ENCODE measurements at regions not wholly inside any gene's neighbourhood (a gene's known extent, or its start where the extent isn't known, plus 50 kb on each side); places are given as distances from the start of the nearest gene placed in this dataset.

DNA sequence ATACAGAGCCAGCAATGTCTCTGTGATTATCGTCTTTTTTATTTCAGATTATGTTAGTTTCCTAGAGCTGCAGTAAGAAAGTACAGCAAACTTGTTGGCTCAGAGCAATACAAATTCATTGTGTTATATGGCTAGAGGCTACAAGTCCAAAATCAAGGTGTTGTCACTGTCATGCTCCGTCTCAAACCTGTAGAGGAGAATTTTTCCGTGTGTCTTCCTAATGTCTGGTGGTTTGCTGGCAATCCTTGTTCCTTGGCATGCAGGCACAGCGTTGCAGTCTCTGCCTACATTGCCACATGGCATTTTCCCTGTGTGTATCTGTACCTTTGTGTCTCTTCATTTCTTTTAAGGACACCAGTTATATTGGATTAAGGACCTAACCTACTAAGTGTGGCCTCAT is 244.4 kb downstream of the LRRIQ3 start:
- POLR2A ChIA-PET: no interaction called here
- Histone ChIP-seq H3K4me3 (ENCODE audit: control insufficient read depth in 1 of 7, extremely low read depth in 1 of 7, insufficient read depth in 4 of 7, low read depth in 2 of 7, low read length in 6 of 7) (no peak overlapping the region), H3K9me3 (ENCODE audit: control extremely low read depth in 1 of 5, control insufficient read depth in 4 of 5, insufficient read depth in 2 of 5, low read depth in 1 of 5, low read length in 4 of 5) (no peaks in the 10 kb centered on the region), H3K27me3 (replicated peaks in 2 of 5; ENCODE audit: control insufficient read depth in 4 of 5, insufficient read depth in 5 of 5, low read length in 4 of 5) (no peaks in the 10 kb centered on the region), H3K27ac (ENCODE audit: insufficient read depth in 1 of 2, low read depth in 1 of 2, low read length in 2 of 2, poor library complexity in 1 of 2, severe bottlenecking in 2 of 2) (no peak overlapping the region), H3K36me3 (ENCODE audit: control insufficient read depth in 4 of 4, insufficient read depth in 4 of 4, low read length in 3 of 4) (no peaks in the 10 kb centered on the region), H3K4me1 (ENCODE audit: control extremely low read depth in 1 of 4, control insufficient read depth in 4 of 4, insufficient read depth in 4 of 4, low read length in 3 of 4) (no peaks in the 10 kb centered on the region)
- 100% methylated on average over 4 of the region's 4 CpGs for WGBS (ENCODE audit: insufficient coverage)
- CTCF ChIA-PET: no interaction called here
- no peak for DNase-seq

DNA sequence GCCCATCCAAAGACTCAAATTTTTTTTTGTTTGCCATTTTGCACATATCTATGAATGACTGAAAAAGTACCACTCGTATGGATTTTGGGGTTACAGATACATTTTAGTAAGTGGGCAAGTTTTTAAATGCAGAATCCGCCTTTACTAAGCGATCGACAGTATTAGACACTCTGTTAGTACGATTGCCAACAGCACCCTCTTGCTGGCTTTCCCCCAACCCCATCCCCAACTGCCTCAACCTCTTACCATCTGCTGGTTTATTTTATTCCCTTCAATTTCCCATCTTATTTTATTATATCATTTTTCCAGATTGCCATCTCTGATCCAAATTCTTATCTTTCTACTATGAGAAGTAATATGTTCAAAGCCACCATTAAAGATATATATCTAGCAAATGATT is 244.8 kb downstream of the LRRIQ3 start:
- CTCF ChIA-PET: no interaction called here
- POLR2A ChIA-PET: no interaction called here
- H3K4me1 ChIP-seq (ENCODE audit: control extremely low read depth in 1 of 4, control insufficient read depth in 4 of 4, insufficient read depth in 4 of 4, low read length in 3 of 4): no peaks in the 10 kb centered on the region
- H3K36me3 ChIP-seq (ENCODE audit: control insufficient read depth in 4 of 4, insufficient read depth in 4 of 4, low read length in 3 of 4): no peaks in the 10 kb centered on the region
- H3K9me3 ChIP-seq (ENCODE audit: control extremely low read depth in 1 of 5, control insufficient read depth in 4 of 5, insufficient read depth in 2 of 5, low read depth in 1 of 5, low read length in 4 of 5): no peaks in the 10 kb centered on the region
- H3K27ac ChIP-seq (ENCODE audit: insufficient read depth in 1 of 2, low read depth in 1 of 2, low read length in 2 of 2, poor library complexity in 1 of 2, severe bottlenecking in 2 of 2): no peak overlapping the region
- no peak overlapping the region for H3K4me3 ChIP-seq (ENCODE audit: control insufficient read depth in 1 of 7, extremely low read depth in 1 of 7, insufficient read depth in 4 of 7, low read depth in 2 of 7, low read length in 6 of 7)
- DNase-seq: no peak
- 100% methylated on average over 4 of the region's 5 CpGs for WGBS (ENCODE audit: insufficient coverage)
- no peaks in the 10 kb centered on the region for H3K27me3 ChIP-seq (replicated peaks in 2 of 5; ENCODE audit: control insufficient read depth in 4 of 5, insufficient read depth in 5 of 5, low read length in 4 of 5)

DNA sequence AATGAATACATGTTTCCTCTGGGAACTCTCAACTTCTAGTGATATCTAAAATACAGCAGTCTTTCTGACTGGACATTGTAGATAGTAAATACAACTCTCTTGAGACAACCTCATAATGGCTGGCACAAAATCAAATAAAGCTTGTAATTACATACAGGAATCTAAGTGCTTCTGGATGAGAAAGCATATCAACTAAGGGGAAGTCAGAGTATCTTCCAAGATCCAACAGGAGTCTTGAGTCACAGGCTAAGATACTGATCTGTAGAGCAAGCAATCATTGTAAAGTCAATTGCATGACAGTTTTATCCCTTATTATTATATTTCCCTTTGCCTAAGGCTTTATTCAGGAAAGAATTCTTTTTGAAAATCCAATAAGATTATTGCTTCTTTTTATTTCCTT is 249.9 kb downstream of the LRRIQ3 start:
- no peaks in the 10 kb centered on the region for H3K4me1 ChIP-seq (ENCODE audit: control extremely low read depth in 1 of 4, control insufficient read depth in 4 of 4, insufficient read depth in 4 of 4, low read length in 3 of 4)
- no peak overlapping the region for H3K4me3 ChIP-seq (ENCODE audit: control insufficient read depth in 1 of 7, extremely low read depth in 1 of 7, insufficient read depth in 4 of 7, low read depth in 2 of 7, low read length in 6 of 7)
- H3K27me3 ChIP-seq (replicated peaks in 2 of 5; ENCODE audit: control insufficient read depth in 4 of 5, insufficient read depth in 5 of 5, low read length in 4 of 5): no peaks in the 10 kb centered on the region
- POLR2A ChIA-PET: no interaction called here
- CTCF ChIA-PET: interaction anchor here (0.6 kb wide), 1 partner anchor 1684 kb away, joined by 3 read pairs; no protein-coding TSS in a partner anchor
- H3K36me3 ChIP-seq (ENCODE audit: control insufficient read depth in 4 of 4, insufficient read depth in 4 of 4, low read length in 3 of 4): no peaks in the 10 kb centered on the region
- H3K9me3 ChIP-seq (ENCODE audit: control extremely low read depth in 1 of 5, control insufficient read depth in 4 of 5, insufficient read depth in 2 of 5, low read depth in 1 of 5, low read length in 4 of 5): no peaks in the 10 kb centered on the region
- no peak overlapping the region for H3K27ac ChIP-seq (ENCODE audit: insufficient read depth in 1 of 2, low read depth in 1 of 2, low read length in 2 of 2, poor library complexity in 1 of 2, severe bottlenecking in 2 of 2)
- DNase-seq: no peak

DNA sequence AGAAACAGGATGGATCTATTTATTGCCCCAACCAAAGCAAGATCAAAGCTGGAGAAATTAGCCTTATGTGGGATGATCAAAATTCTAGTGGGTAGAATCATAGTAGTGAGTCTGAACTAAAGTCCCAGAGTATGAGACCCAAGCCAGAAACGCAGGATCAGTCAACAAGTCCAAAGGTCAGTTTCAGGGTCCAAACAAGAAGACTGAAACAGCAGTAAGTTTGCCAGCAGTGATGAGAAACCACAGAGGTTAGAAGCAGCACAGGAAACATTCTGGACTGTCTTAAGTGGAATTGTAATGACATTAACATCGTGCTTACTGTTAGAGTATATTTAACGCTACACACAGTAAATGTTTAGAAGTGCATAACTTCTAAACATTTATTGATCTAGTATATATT is 251.0 kb downstream of the LRRIQ3 start:
- CTCF ChIA-PET: no interaction called here
- Histone ChIP-seq H3K27me3 (replicated peaks in 2 of 5; ENCODE audit: control insufficient read depth in 4 of 5, insufficient read depth in 5 of 5, low read length in 4 of 5) (no peaks in the 10 kb centered on the region), H3K36me3 (ENCODE audit: control insufficient read depth in 4 of 4, insufficient read depth in 4 of 4, low read length in 3 of 4) (no peaks in the 10 kb centered on the region), H3K4me3 (ENCODE audit: control insufficient read depth in 1 of 7, extremely low read depth in 1 of 7, insufficient read depth in 4 of 7, low read depth in 2 of 7, low read length in 6 of 7) (no peak overlapping the region), H3K4me1 (ENCODE audit: control extremely low read depth in 1 of 4, control insufficient read depth in 4 of 4, insufficient read depth in 4 of 4, low read length in 3 of 4) (no peaks in the 10 kb centered on the region), H3K9me3 (ENCODE audit: control extremely low read depth in 1 of 5, control insufficient read depth in 4 of 5, insufficient read depth in 2 of 5, low read depth in 1 of 5, low read length in 4 of 5) (no peaks in the 10 kb centered on the region), H3K27ac (ENCODE audit: insufficient read depth in 1 of 2, low read depth in 1 of 2, low read length in 2 of 2, poor library complexity in 1 of 2, severe bottlenecking in 2 of 2) (no peak overlapping the region)
- POLR2A ChIA-PET: no interaction called here
- DNase-seq: no peak
- WGBS (ENCODE audit: insufficient coverage): 100% methylated on average over 1 of the region's 3 CpGs

DNA sequence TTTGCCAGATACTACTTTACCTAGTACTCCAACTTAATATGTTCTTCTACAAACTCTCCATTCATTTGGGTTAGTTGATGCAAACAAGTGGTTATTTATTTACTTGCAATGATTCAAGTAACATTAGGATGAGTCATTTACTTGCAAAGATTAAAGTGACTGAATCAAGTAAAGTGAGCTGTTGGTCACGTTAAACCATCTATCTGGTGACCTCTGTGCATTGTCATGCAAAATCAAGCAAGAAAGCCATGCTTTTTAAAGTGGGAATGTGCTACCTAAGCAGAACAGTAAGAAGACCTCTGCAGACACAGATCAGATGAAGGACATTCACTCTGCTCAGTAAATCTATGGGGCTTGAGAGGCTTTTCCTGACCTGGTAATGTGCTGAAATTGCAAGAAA is 254.7 kb downstream of the LRRIQ3 start:
- CTCF ChIA-PET: no interaction called here
- no peak overlapping the region for H3K4me3 ChIP-seq (ENCODE audit: control insufficient read depth in 1 of 7, extremely low read depth in 1 of 7, insufficient read depth in 4 of 7, low read depth in 2 of 7, low read length in 6 of 7)
- H3K9me3 ChIP-seq (ENCODE audit: control extremely low read depth in 1 of 5, control insufficient read depth in 4 of 5, insufficient read depth in 2 of 5, low read depth in 1 of 5, low read length in 4 of 5): no peaks in the 10 kb centered on the region
- no peak for DNase-seq
- H3K27ac ChIP-seq (ENCODE audit: insufficient read depth in 1 of 2, low read depth in 1 of 2, low read length in 2 of 2, poor library complexity in 1 of 2, severe bottlenecking in 2 of 2): no peak overlapping the region
- H3K36me3 ChIP-seq (ENCODE audit: control insufficient read depth in 4 of 4, insufficient read depth in 4 of 4, low read length in 3 of 4): no peaks in the 10 kb centered on the region
- POLR2A ChIA-PET: no interaction called here
- no peaks in the 10 kb centered on the region for H3K4me1 ChIP-seq (ENCODE audit: control extremely low read depth in 1 of 4, control insufficient read depth in 4 of 4, insufficient read depth in 4 of 4, low read length in 3 of 4)
- no peaks in the 10 kb centered on the region for H3K27me3 ChIP-seq (replicated peaks in 2 of 5; ENCODE audit: control insufficient read depth in 4 of 5, insufficient read depth in 5 of 5, low read length in 4 of 5)
- WGBS (ENCODE audit: insufficient coverage): 17% methylated on average over 1 of the region's 1 CpG

DNA sequence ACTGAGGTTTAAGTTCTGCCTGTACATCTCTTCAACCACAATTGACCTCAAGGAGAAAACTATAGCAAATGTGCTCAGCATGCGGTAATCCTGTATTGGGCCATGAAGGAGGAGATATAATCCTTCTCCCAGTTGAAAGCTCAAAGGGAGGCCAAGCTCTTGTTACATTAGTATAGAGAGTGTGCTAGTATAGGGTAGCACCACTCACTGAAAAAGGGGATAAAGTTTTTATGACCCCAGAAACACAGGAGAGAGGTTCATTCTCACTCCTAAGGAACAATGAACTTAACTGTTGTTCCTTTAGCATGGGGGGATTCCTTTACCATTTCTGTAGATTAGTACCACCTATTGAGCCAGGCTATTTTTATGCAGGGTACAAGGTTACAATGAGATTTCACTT is 267.7 kb downstream of the LRRIQ3 start:
- no peaks in the 10 kb centered on the region for H3K27me3 ChIP-seq (replicated peaks in 2 of 5; ENCODE audit: control insufficient read depth in 4 of 5, insufficient read depth in 5 of 5, low read length in 4 of 5)
- ChIA-PET POLR2A (no interaction called here), CTCF (no interaction called here)
- H3K4me1 ChIP-seq (ENCODE audit: control extremely low read depth in 1 of 4, control insufficient read depth in 4 of 4, insufficient read depth in 4 of 4, low read length in 3 of 4): no peaks in the 10 kb centered on the region
- H3K27ac ChIP-seq (ENCODE audit: insufficient read depth in 1 of 2, low read depth in 1 of 2, low read length in 2 of 2, poor library complexity in 1 of 2, severe bottlenecking in 2 of 2): no peak overlapping the region
- no peak overlapping the region for H3K4me3 ChIP-seq (ENCODE audit: control insufficient read depth in 1 of 7, extremely low read depth in 1 of 7, insufficient read depth in 4 of 7, low read depth in 2 of 7, low read length in 6 of 7)
- no CpG with 5 or more reads among the region's 1 CpG for WGBS (ENCODE audit: insufficient coverage)
- H3K36me3 ChIP-seq (ENCODE audit: control insufficient read depth in 4 of 4, insufficient read depth in 4 of 4, low read length in 3 of 4): no peaks in the 10 kb centered on the region
- no peaks in the 10 kb centered on the region for H3K9me3 ChIP-seq (ENCODE audit: control extremely low read depth in 1 of 5, control insufficient read depth in 4 of 5, insufficient read depth in 2 of 5, low read depth in 1 of 5, low read length in 4 of 5)
- DNase-seq: no peak

DNA sequence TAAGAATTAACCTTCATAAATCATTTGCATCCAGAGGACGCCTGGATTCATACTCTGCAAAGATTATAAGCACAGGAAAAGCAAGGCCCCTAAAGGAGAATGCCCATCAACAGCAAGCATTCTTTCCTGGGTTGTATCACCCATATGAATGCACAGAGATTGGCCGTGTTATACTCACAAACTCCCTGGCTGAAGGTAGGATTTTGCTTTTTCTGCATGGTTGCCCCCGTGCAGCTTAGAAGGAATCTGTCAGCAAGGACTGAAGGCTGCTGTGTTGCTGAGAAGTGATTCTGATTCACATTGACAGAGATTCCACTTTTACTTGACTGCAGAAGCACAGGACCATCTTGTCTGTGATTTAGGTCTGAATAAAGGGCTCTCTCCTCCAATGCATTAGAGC is 283.0 kb downstream of the LRRIQ3 start:
- ChIA-PET POLR2A (no interaction called here), CTCF (no interaction called here)
- H3K4me1 ChIP-seq (ENCODE audit: control extremely low read depth in 1 of 4, control insufficient read depth in 4 of 4, insufficient read depth in 4 of 4, low read length in 3 of 4): no peaks in the 10 kb centered on the region
- no peak for DNase-seq
- 68% methylated on average over 2 of the region's 3 CpGs for WGBS (ENCODE audit: insufficient coverage)
- H3K4me3 ChIP-seq (ENCODE audit: control insufficient read depth in 1 of 7, extremely low read depth in 1 of 7, insufficient read depth in 4 of 7, low read depth in 2 of 7, low read length in 6 of 7): no peak overlapping the region
- H3K9me3 ChIP-seq (ENCODE audit: control extremely low read depth in 1 of 5, control insufficient read depth in 4 of 5, insufficient read depth in 2 of 5, low read depth in 1 of 5, low read length in 4 of 5): peaks cover 0 to 5% (median 0%) of the 10 kb centered on the region in 5 experiments
- no peaks in the 10 kb centered on the region for H3K36me3 ChIP-seq (ENCODE audit: control insufficient read depth in 4 of 4, insufficient read depth in 4 of 4, low read length in 3 of 4)
- no peaks in the 10 kb centered on the region for H3K27me3 ChIP-seq (replicated peaks in 2 of 5; ENCODE audit: control insufficient read depth in 4 of 5, insufficient read depth in 5 of 5, low read length in 4 of 5)
- no peak overlapping the region for H3K27ac ChIP-seq (ENCODE audit: insufficient read depth in 1 of 2, low read depth in 1 of 2, low read length in 2 of 2, poor library complexity in 1 of 2, severe bottlenecking in 2 of 2)

DNA sequence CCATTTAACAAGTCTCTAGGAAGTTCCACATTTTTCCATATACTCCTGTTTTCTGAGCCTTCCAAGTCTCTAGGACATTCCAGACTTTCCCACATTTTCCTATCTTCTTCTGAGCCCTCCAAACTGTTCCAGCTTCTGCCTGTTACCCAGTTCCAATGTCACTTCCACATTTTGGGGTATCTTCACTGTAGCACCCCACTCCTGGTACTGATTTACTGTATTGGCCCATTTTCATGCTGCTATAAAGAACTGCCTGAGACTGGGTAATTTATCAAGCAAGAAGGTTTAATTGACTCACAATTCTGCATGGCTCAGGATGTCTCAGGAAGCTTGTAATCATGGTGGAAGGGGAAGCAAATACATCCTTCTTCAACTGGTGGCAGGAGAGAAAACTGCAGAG is 285.0 kb downstream of the LRRIQ3 start:
- Histone ChIP-seq H3K27me3 (replicated peaks in 2 of 5; ENCODE audit: control insufficient read depth in 4 of 5, insufficient read depth in 5 of 5, low read length in 4 of 5) (no peaks in the 10 kb centered on the region), H3K36me3 (ENCODE audit: control insufficient read depth in 4 of 4, insufficient read depth in 4 of 4, low read length in 3 of 4) (no peaks in the 10 kb centered on the region), H3K27ac (ENCODE audit: insufficient read depth in 1 of 2, low read depth in 1 of 2, low read length in 2 of 2, poor library complexity in 1 of 2, severe bottlenecking in 2 of 2) (no peak overlapping the region), H3K4me1 (ENCODE audit: control extremely low read depth in 1 of 4, control insufficient read depth in 4 of 4, insufficient read depth in 4 of 4, low read length in 3 of 4) (no peaks in the 10 kb centered on the region), H3K9me3 (ENCODE audit: control extremely low read depth in 1 of 5, control insufficient read depth in 4 of 5, insufficient read depth in 2 of 5, low read depth in 1 of 5, low read length in 4 of 5) (peaks cover 0 to 5% (median 0%) of the 10 kb centered on the region in 5 experiments), H3K4me3 (ENCODE audit: control insufficient read depth in 1 of 7, extremely low read depth in 1 of 7, insufficient read depth in 4 of 7, low read depth in 2 of 7, low read length in 6 of 7) (no peak overlapping the region)
- POLR2A ChIA-PET: no interaction called here
- DNase-seq: no peak
- CTCF ChIA-PET: no interaction called here
